H1 (cell line): ENCODE measurements at regions not wholly inside any gene's neighbourhood (a gene's known extent, or its start where the extent isn't known, plus 50 kb on each side); places are given as distances from the start of the nearest gene placed in this dataset.
A peak's percentile ranks its signal among the peaks of the same experiment; 100 is the strongest.

ENCODE experiments used
- CTCF ChIA-PET: fragments of 300-600 bp; sonication (Branson Sonifier 250); formaldehyde crosslinking; loops from one replicate; lab custom pipeline; 2021; ENCODE audit not compliant: partially characterized antibody; lab: Charles Lee
- POLR2A ChIA-PET: fragments of 300-600 bp; sonication (Branson Sonifier 250); formaldehyde crosslinking; loops from one replicate; lab custom pipeline; 2021; ENCODE audit warnings: inconsistent platforms; ENCODE audit not compliant: partially characterized antibody; lab: Charles Lee
- DNase-seq, 2 experiments: peaks; one replicate each; pipeline versions ENCODE4 v3.0.0 to v3.0.0-alpha.2; 2010 to 2022; ENCODE audit warnings: low spot score in 2 of 2, low read depth in 1 of 2, mixed read lengths in 1 of 2
- FAIRE-seq: peaks from 2 replicates; lab custom pipeline; 2011; peaks lifted over from hg19 to GRCh38; lab: Jason Lieb, UNC
- H2AFZ ChIP-seq: 2 replicates; pipeline ENCODE4 v1.8.1; 2012; ENCODE audit warnings: low read length, inconsistent platforms
- H2AK5ac ChIP-seq: 2 replicates; pipeline ENCODE4 v1.6.1; 2013; ENCODE audit warnings: low read depth, low read length
- H2BK120ac ChIP-seq: replicated peaks from 2 replicates; pipeline ENCODE3; 2013; ENCODE audit warnings: low read depth, low read length, inconsistent platforms
- H2BK12ac ChIP-seq: 2 replicates; pipeline ENCODE4 v1.6.1; 2013; ENCODE audit warnings: low read depth, low read length
- H2BK15ac ChIP-seq: 2 replicates; pipeline ENCODE4 v1.6.1; 2013; ENCODE audit warnings: low read length
- H2BK20ac ChIP-seq: 2 replicates; pipeline ENCODE4 v1.6.1; 2013; ENCODE audit warnings: low read length
- H2BK5ac ChIP-seq: 2 replicates; pipeline ENCODE4 v1.6.1; 2013; ENCODE audit warnings: low read depth, low read length
- H3K14ac ChIP-seq: 2 replicates; pipeline ENCODE4 v1.6.1; 2013; ENCODE audit warnings: inconsistent platforms; ENCODE audit not compliant: insufficient read length
- H3K18ac ChIP-seq: 2 replicates; pipeline ENCODE4 v1.6.1; 2013; ENCODE audit warnings: low read length; ENCODE audit errors: extremely low read depth
- H3K23ac ChIP-seq: 2 replicates; pipeline ENCODE4 v1.6.1; 2013; ENCODE audit warnings: inconsistent platforms; ENCODE audit not compliant: insufficient read length
- H3K23me2 ChIP-seq: 2 replicates; pipeline ENCODE4 v1.6.1; 2013; ENCODE audit warnings: low read depth, low read length
- H3K27ac ChIP-seq: 2 replicates; pipeline ENCODE4 v1.6.1; 2011; ENCODE audit warnings: low read depth, low read length, inconsistent platforms
- H3K27me3 ChIP-seq, 4 experiments: replicated peaks in 1 of 4; 1 replicate in 1 of 4; 2 replicates in 3 of 4; pipeline versions ENCODE4 v1.6.1 to v1.8.1; 2011 to 2013; ENCODE audit warnings: low read length in 3 of 4, mild to moderate bottlenecking in 3 of 4, inconsistent platforms in 2 of 4, mixed read lengths in 2 of 4, moderate library complexity in 1 of 4; ENCODE audit not compliant: control insufficient read depth in 3 of 4, insufficient read depth in 3 of 4; ENCODE audit errors: extremely low read depth in 1 of 4
- H3K36me3 ChIP-seq, 4 experiments: 2 replicates each; pipeline versions ENCODE4 v1.6.1 to v1.8.1; 2011 to 2013; ENCODE audit warnings: mild to moderate bottlenecking in 4 of 4, low read length in 3 of 4, moderate library complexity in 2 of 4, control low read depth in 1 of 4, inconsistent platforms in 1 of 4; ENCODE audit not compliant: insufficient read depth in 4 of 4, control insufficient read depth in 2 of 4
- H3K4ac ChIP-seq: replicated peaks from 2 replicates; pipeline ENCODE3; 2013; ENCODE audit warnings: low read length, low read depth, mixed read lengths, inconsistent platforms; ENCODE audit not compliant: insufficient read length
- H3K4me1 ChIP-seq, 4 experiments: replicated peaks in 1 of 4; 1 replicate in 1 of 4; 2 replicates in 3 of 4; pipeline versions ENCODE4 v1.6.1 to v1.8.1; 2011 to 2013; ENCODE audit warnings: low read length in 3 of 4, inconsistent platforms in 2 of 4, mixed read lengths in 1 of 4; ENCODE audit not compliant: insufficient read depth in 4 of 4, control insufficient read depth in 3 of 4
- H3K4me2 ChIP-seq, 2 experiments: 2 replicates each; pipeline versions ENCODE4 v1.6.1 to v1.8.1; 2011 to 2013; ENCODE audit warnings: low read depth in 2 of 2, low read length in 2 of 2, control low read depth in 1 of 2, inconsistent platforms in 1 of 2, mild to moderate bottlenecking in 1 of 2; ENCODE audit not compliant: insufficient read depth in 1 of 2
- H3K4me3 ChIP-seq, 4 experiments: fragments of 200-600, 300-600 bp in 1 of 4; sonication (generic), shearing (Covaris generic), sonication (Bioruptor Twin) in 1 of 4; 2 replicates each; pipeline versions ENCODE4 v1.5.1 to v1.8.1; 2011 to 2016; ENCODE audit warnings: low read length in 4 of 4, low read depth in 3 of 4, control low read depth in 2 of 4, inconsistent platforms in 2 of 4, mild to moderate bottlenecking in 2 of 4, mixed read lengths in 1 of 4, moderate library complexity in 1 of 4; ENCODE audit not compliant: insufficient read depth in 2 of 4; ENCODE audit errors: extremely low read depth in 1 of 4
- H3K56ac ChIP-seq: replicated peaks from 2 replicates; pipeline ENCODE3; 2013; ENCODE audit warnings: low read depth, mild to moderate bottlenecking, mixed read lengths, low read length, inconsistent platforms; ENCODE audit not compliant: insufficient read length
- H3K79me1 ChIP-seq: 2 replicates; pipeline ENCODE4 v1.6.1; 2013; ENCODE audit warnings: low read depth, low read length, control low read depth
- H3K79me2 ChIP-seq, 2 experiments: 2 replicates each; pipeline versions ENCODE4 v1.6.1 to v1.8.1; 2012 to 2013; ENCODE audit warnings: low read length in 2 of 2, mild to moderate bottlenecking in 2 of 2, inconsistent platforms in 1 of 2; ENCODE audit not compliant: insufficient read depth in 2 of 2, control insufficient read depth in 1 of 2
- H3K9ac ChIP-seq, 4 experiments: replicated peaks in 1 of 4; 1 replicate in 1 of 4; 2 replicates in 3 of 4; pipeline versions ENCODE4 v1.6.1 to v1.8.1; 2011 to 2013; ENCODE audit warnings: low read depth in 3 of 4, low read length in 3 of 4, control low read depth in 2 of 4, mild to moderate bottlenecking in 2 of 4, moderate library complexity in 2 of 4, inconsistent platforms in 1 of 4; ENCODE audit errors: extremely low read depth in 1 of 4
- H3K9me3 ChIP-seq, 2 experiments: 2 replicates each; pipeline versions ENCODE4 v1.6.1 to v1.8.1; 2012 to 2013; ENCODE audit warnings: mild to moderate bottlenecking in 2 of 2, moderate library complexity in 2 of 2, control low read depth in 1 of 2, inconsistent platforms in 1 of 2, low read depth in 1 of 2, low read length in 1 of 2, mixed read lengths in 1 of 2; ENCODE audit not compliant: insufficient read depth in 2 of 2
- H4K20me1 ChIP-seq, 2 experiments: replicated peaks in 1 of 2; 2 replicates each; pipeline versions ENCODE3 to v1.8.1; 2011 to 2013; ENCODE audit warnings: inconsistent platforms in 2 of 2, low read length in 2 of 2, mild to moderate bottlenecking in 1 of 2; ENCODE audit not compliant: insufficient read depth in 2 of 2, control insufficient read depth in 1 of 2
- H4K5ac ChIP-seq: 2 replicates; pipeline ENCODE4 v1.6.1; 2013; ENCODE audit warnings: low read length, low read depth, mixed read lengths, inconsistent platforms; ENCODE audit not compliant: insufficient read length
- H4K8ac ChIP-seq: 2 replicates; pipeline ENCODE4 v1.8.0; 2013; ENCODE audit warnings: mild to moderate bottlenecking, moderate library complexity, low read length, inconsistent platforms; ENCODE audit not compliant: insufficient read depth; ENCODE audit errors: extremely low read depth
- H4K91ac ChIP-seq: replicated peaks from 2 replicates; pipeline ENCODE3; 2013; ENCODE audit warnings: low read length, mixed read lengths, inconsistent platforms; ENCODE audit not compliant: insufficient read length
- WGBS, 2 experiments: shearing (Covaris generic) in 1 of 2; methylation state at CpG; one replicate each; pipeline versions ENCODE4 v1.1.6 to v1.1.7; 2013 to 2015; ENCODE audit warnings: low lambda C conversion rate in 2 of 2, mixed read lengths in 2 of 2, inconsistent platforms in 1 of 2, low coverage in 1 of 2, missing lambda C conversion rate in 1 of 2; ENCODE audit not compliant: insufficient replicate concordance in 2 of 2, insufficient coverage in 1 of 2, insufficient read length in 1 of 2; ENCODE audit errors: extremely low coverage in 1 of 2, missing lambda C conversion rate in 1 of 2; 5-methylcytosine and 5-hydroxymethylcytosine counted together

DNA sequence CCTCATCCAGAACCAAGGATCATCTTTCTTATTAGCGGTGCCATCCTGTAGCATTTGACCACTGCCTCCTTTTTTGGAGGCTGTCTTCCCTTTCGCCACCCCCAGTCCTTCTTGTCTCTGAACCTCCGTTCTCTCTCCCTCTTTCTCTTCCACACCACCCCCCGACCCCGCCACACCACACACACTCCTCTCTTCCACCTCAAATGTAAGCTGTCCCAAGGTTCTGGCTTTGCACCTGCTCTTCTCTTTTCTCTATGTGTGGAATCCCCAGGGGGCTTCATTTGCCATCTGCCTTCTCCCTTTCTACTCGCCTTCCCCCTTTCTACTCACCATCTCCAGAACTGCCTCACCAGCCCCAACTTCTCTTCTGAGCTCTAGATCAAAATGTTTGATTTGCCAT is 111.3 kb upstream of the CDYL start:
- peak in 1 of 2 experiments; percentile 20 for DNase-seq
- H2AFZ ChIP-seq, result no peak overlapping the region
- no peak overlapping the region for H4K8ac ChIP-seq
- 83% methylated on average over 5 of the region's 6 CpGs; no CpG with 5 or more reads in 1 of the 2 experiments for WGBS, 2 experiments
- no peak overlapping the region for H2BK20ac ChIP-seq
- no peaks in the 10 kb centered on the region for H3K36me3 ChIP-seq
- H2BK12ac ChIP-seq, result no peak overlapping the region
- no peaks in the 10 kb centered on the region for H3K79me1 ChIP-seq
- no peak overlapping the region for H2BK120ac ChIP-seq
- H4K20me1 ChIP-seq, result no peaks in the 10 kb centered on the region
- FAIRE-seq, result no peak
- H3K9me3 ChIP-seq, result no peaks in the 10 kb centered on the region
- H3K56ac ChIP-seq, result no peak overlapping the region
- H3K4me3 ChIP-seq, result no peak overlapping the region
- H3K27me3 ChIP-seq, result no peaks in the 10 kb centered on the region
- no peaks in the 10 kb centered on the region for H3K23me2 ChIP-seq
- H3K4ac ChIP-seq, result no peak overlapping the region
- H2BK15ac ChIP-seq, result no peak overlapping the region
- H3K23ac ChIP-seq, result no peak overlapping the region
- no peak overlapping the region for H3K4me2 ChIP-seq
- H2AK5ac ChIP-seq, result no peak overlapping the region
- peaks cover 0 to 12% (median 2%) of the 10 kb centered on the region in 4 experiments; a peak in 2 of 7 replicates for H3K4me1 ChIP-seq
- POLR2A ChIA-PET, result interaction anchor here (1.1 kb wide), 1 partner anchor 9 kb away, joined by 4 read pairs; no protein-coding TSS in a partner anchor
- H2BK5ac ChIP-seq, result no peak overlapping the region
- no peak overlapping the region for H4K5ac ChIP-seq
- no peak overlapping the region for H3K18ac ChIP-seq
- H3K14ac ChIP-seq, result no peak overlapping the region
- CTCF ChIA-PET, result interaction anchor here (1.2 to 2.3 kb wide), 2 partner anchors 8 to 9 kb away, joined by 3 to 7 read pairs; no protein-coding TSS in a partner anchor
- no peak overlapping the region for H3K9ac ChIP-seq
- H3K79me2 ChIP-seq, result no peaks in the 10 kb centered on the region
- H3K27ac ChIP-seq, result no peak overlapping the region
- H4K91ac ChIP-seq, result no peak overlapping the region
